ENCODE measurements at regions not wholly inside any gene's neighbourhood (a gene's known extent, or its start where the extent isn't known, plus 50 kb on each side); places are given as distances from the start of the nearest gene placed in this dataset.

GRCh38 chr13:108120302-108120701, 95.0 kb downstream of the LIG4 start:
- H3K4me3 Mint-ChIP-seq (ENCODE audit: unreplicated experiment) = no peak overlapping the region
- peaks cover under 1% of the 10 kb centered on the region for H3K27me3 Mint-ChIP-seq (ENCODE audit: low read depth)
- no peak for TF ChIP-seq CTCF (IDR thresholded peaks at IDR 0.05)
- H3K9me3 Mint-ChIP-seq (ENCODE audit: low read depth) = no peaks in the 10 kb centered on the region
- no peak for DNase-seq (ENCODE audit: low spot score)
- no peaks in the 10 kb centered on the region for H3K4me1 Mint-ChIP-seq (ENCODE audit: low read depth)
- no peak overlapping the region for H3K27ac Mint-ChIP-seq (ENCODE audit: unreplicated experiment)
- H3K36me3 Mint-ChIP-seq (ENCODE audit: low read depth) = no peaks in the 10 kb centered on the region

- H3K36me3 Mint-ChIP-seq (ENCODE audit: low read depth) = no peaks in the 10 kb centered on the region
- DNase-seq (ENCODE audit: low spot score) = no peak
- no peaks in the 10 kb centered on the region for H3K4me1 Mint-ChIP-seq (ENCODE audit: low read depth)
- H3K4me3 Mint-ChIP-seq (ENCODE audit: unreplicated experiment) = no peak overlapping the region
- TF ChIP-seq CTCF (IDR thresholded peaks at IDR 0.05) = no peak
- no peak overlapping the region for H3K27ac Mint-ChIP-seq (ENCODE audit: unreplicated experiment)
- H3K9me3 Mint-ChIP-seq (ENCODE audit: low read depth) = no peaks in the 10 kb centered on the region
- H3K27me3 Mint-ChIP-seq (ENCODE audit: low read depth) = peaks cover 1% of the 10 kb centered on the region
Observed at GRCh38 chr13:108115738-108116137, 99.6 kb downstream of the LIG4 start.

GRCh38 chr13:108113407-108113806, 101.9 kb downstream of the LIG4 start:
- no peaks in the 10 kb centered on the region for H3K36me3 Mint-ChIP-seq (ENCODE audit: low read depth)
- no peak overlapping the region for H3K4me3 Mint-ChIP-seq (ENCODE audit: unreplicated experiment)
- DNase-seq (ENCODE audit: low spot score) = no peak
- peaks cover 3% of the 10 kb centered on the region for H3K27me3 Mint-ChIP-seq (ENCODE audit: low read depth)
- H3K9me3 Mint-ChIP-seq (ENCODE audit: low read depth) = no peaks in the 10 kb centered on the region
- H3K4me1 Mint-ChIP-seq (ENCODE audit: low read depth) = no peaks in the 10 kb centered on the region
- no peak overlapping the region for H3K27ac Mint-ChIP-seq (ENCODE audit: unreplicated experiment)
- no peak for TF ChIP-seq CTCF (IDR thresholded peaks at IDR 0.05)

- Mint-ChIP-seq H3K27ac (ENCODE audit: unreplicated experiment) (no peak overlapping the region), H3K27me3 (ENCODE audit: low read depth) (peaks cover 15% of the 10 kb centered on the region), H3K4me3 (ENCODE audit: unreplicated experiment) (no peak overlapping the region), H3K9me3 (ENCODE audit: low read depth) (peaks cover 2% of the 10 kb centered on the region), H3K4me1 (ENCODE audit: low read depth) (no peaks in the 10 kb centered on the region), H3K36me3 (ENCODE audit: low read depth) (no peaks in the 10 kb centered on the region)
- TF ChIP-seq CTCF (IDR thresholded peaks at IDR 0.05) = no peak
- no peak for DNase-seq (ENCODE audit: low spot score)
Observed at GRCh38 chr13:108104736-108105135, 110.6 kb downstream of the LIG4 start.

GRCh38 chr13:108102771-108103170, 112.6 kb downstream of the LIG4 start:
- DNase-seq (ENCODE audit: low spot score) = no peak
- Mint-ChIP-seq H3K4me3 (ENCODE audit: unreplicated experiment) (no peak overlapping the region), H3K27me3 (ENCODE audit: low read depth) (peaks cover 18% of the 10 kb centered on the region), H3K9me3 (ENCODE audit: low read depth) (peaks cover 2% of the 10 kb centered on the region), H3K36me3 (ENCODE audit: low read depth) (no peaks in the 10 kb centered on the region), H3K27ac (ENCODE audit: unreplicated experiment) (no peak overlapping the region), H3K4me1 (ENCODE audit: low read depth) (no peaks in the 10 kb centered on the region)
- TF ChIP-seq CTCF (IDR thresholded peaks at IDR 0.05) = no peak

All from chondrocyte (in vitro differentiated cells).